GM13977 (cell line): ENCODE measurements at regions not wholly inside any gene's neighbourhood (a gene's known extent, or its start where the extent isn't known, plus 50 kb on each side); places are given as distances from the start of the nearest gene placed in this dataset.

ENCODE experiments used
- DNase-seq: peaks from one replicate; pipeline ENCODE4 v3.0.0; 2012; ENCODE audit warnings: low spot score
- in situ Hi-C: fragments of 300-500 bp; cut with MboI; formaldehyde crosslinking; loops from one replicate; pipeline ENCODE4 v1.12.0; 2022; ENCODE audit warnings: low sequenced_read_pairs, low pct_unique_long_range_greater_than_20kb, mixed read lengths, inconsistent platforms; ENCODE audit not compliant: unreplicated experiment
- TF ChIP-seq, protein P1 (sequence below): IDR thresholded peaks from 2 replicates; pipeline ENCODE4 v1.5.1; 2012; ENCODE audit warnings: mild to moderate bottlenecking, control low read depth; ENCODE audit not compliant: insufficient read depth; ENCODE audit errors: extremely low read depth, missing control alignments

- in situ Hi-C loops = no loop called here
- TF ChIP-seq, protein P1, sequence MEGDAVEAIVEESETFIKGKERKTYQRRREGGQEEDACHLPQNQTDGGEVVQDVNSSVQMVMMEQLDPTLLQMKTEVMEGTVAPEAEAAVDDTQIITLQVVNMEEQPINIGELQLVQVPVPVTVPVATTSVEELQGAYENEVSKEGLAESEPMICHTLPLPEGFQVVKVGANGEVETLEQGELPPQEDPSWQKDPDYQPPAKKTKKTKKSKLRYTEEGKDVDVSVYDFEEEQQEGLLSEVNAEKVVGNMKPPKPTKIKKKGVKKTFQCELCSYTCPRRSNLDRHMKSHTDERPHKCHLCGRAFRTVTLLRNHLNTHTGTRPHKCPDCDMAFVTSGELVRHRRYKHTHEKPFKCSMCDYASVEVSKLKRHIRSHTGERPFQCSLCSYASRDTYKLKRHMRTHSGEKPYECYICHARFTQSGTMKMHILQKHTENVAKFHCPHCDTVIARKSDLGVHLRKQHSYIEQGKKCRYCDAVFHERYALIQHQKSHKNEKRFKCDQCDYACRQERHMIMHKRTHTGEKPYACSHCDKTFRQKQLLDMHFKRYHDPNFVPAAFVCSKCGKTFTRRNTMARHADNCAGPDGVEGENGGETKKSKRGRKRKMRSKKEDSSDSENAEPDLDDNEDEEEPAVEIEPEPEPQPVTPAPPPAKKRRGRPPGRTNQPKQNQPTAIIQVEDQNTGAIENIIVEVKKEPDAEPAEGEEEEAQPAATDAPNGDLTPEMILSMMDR = no peak
- DNase-seq = no peak
Measured at GRCh38 chr12:83220774-83221173, 534.1 kb downstream of the TMTC2 start.

GRCh38 chr12:83216230-83216629 lies 529.5 kb downstream of the TMTC2 start:
- DNase-seq = no peak
- in situ Hi-C loops = no loop called here
- TF ChIP-seq, protein P1 = no peak

GRCh38 chr12:83214185-83214584 lies 527.5 kb downstream of the TMTC2 start:
- TF ChIP-seq, protein P1 = no peak
- no peak for DNase-seq
- in situ Hi-C loops = no loop called here

- DNase-seq = no peak
- in situ Hi-C loops = no loop called here
- TF ChIP-seq, protein P1 = no peak
Measured at GRCh38 chr12:83210933-83211332, 524.2 kb downstream of the TMTC2 start.

DNA sequence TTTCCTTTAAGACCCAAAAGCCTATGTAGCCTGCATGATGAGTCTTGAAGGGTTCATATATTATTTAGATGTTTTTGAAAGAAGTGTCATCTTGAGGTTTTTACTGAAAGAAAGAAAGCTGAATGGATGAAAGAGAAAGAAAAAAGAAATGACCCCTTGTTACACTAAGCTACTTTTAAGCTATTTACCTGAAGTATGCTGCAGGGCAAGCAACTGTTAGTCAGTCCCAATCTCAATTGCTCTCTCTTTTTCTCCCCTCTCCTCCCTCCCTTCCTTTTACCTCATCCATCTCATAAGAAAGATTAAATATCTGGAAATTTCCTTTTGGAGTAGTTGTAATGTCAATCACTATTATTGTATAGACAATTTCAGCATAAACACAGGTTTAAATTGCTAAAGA lies 512.4 kb downstream of the TMTC2 start:
- in situ Hi-C loops = no loop called here
- no peak for DNase-seq
- TF ChIP-seq, protein P1 = no peak

DNA sequence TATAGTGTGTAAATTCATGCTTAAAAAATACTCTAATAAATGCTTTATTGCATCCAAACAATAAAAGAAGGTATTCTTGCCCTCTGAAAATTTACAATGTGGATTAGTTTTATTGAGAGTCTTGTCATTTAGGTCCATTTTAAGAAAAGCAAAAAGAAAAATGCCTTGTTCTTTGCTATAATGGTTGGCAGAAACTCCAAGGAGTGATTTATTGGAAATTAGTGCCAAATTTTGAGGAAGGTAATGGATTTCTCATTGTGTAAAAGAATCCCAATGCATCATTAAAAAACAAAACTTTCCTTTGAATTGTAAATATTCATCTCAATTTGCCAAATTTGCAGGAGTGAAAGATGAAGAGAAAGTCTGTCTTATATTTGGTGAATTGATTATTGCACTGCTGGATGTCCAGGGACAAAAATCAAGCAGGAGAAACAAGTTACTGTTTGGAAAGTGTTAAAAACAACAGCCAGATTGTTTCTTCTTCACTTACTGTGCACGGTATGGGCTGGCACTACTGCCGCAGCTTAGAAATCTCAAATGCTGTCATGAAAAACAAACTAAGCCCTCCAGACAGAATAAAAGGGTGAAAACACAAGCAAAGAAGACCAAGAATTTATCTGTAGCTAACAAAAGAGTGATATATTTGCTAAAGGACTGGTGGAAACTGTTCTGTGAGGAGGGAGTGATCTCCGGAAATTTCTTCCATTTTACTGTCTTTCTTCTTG lies 511.7 kb downstream of the TMTC2 start:
- in situ Hi-C loops = no loop called here
- TF ChIP-seq, protein P1 = no peak
- DNase-seq = no peak
